Upper lobe of left lung (tissue), 6 donors: ENCODE measurements at regions not wholly inside any gene's neighbourhood (a gene's known extent, or its start where the extent isn't known, plus 50 kb on each side); places are given as distances from the start of the nearest gene placed in this dataset.

Experiments
- ATAC-seq, 2 donors: fragments of 200-7000 bp; cut with Tn5 transposase; one replicate each; pipeline ENCODE4 v1.9.1; 2022; ENCODE audit warnings: mild to moderate bottlenecking in 2 of 2, moderate library complexity in 2 of 2; ENCODE audit not compliant: low FRiP score in 2 of 2
- DNase-seq, 2 donors: peaks; one replicate each; pipeline ENCODE4 v3.0.0-alpha.2; 2019 to 2020
- H3K27ac ChIP-seq, 4 donors: fragments of 200-600 bp; sonication (generic); one replicate each; pipeline ENCODE4 v1.5.1; 2016 to 2019
- H3K27me3 ChIP-seq, 4 donors: fragments of 200-600 bp; sonication (generic); one replicate each; pipeline ENCODE4 v1.5.1; 2017 to 2019
- H3K36me3 ChIP-seq, 4 donors: fragments of 200-600 bp; sonication (generic); one replicate each; pipeline ENCODE4 v1.5.1; 2016 to 2019
- H3K4me1 ChIP-seq, 4 donors: fragments of 200-600 bp; sonication (generic); one replicate each; pipeline ENCODE4 v1.5.1; 2018 to 2019
- H3K4me3 ChIP-seq, 4 donors: fragments of 200-600 bp; sonication (generic); one replicate each; pipeline ENCODE4 v1.5.1; 2017 to 2019; ENCODE audit warnings: mild to moderate bottlenecking in 2 of 4, moderate library complexity in 1 of 4
- H3K9me3 ChIP-seq, 4 donors: fragments of 200-600 bp; sonication (generic); one replicate each; pipeline ENCODE4 v1.5.1; 2018 to 2019
- EP300 ChIP-seq, 4 donors: sonication (generic); formaldehyde crosslinking; IDR thresholded peaks; one replicate each; pipeline ENCODE4 v1.5.1; 2017; ENCODE audit warnings: antibody characterized with exemption in 4 of 4, control low read depth in 2 of 4
- POLR2A ChIP-seq, 4 donors: fragments of 450-650 bp; IDR thresholded peaks; one replicate each; pipeline ENCODE4 v1.5.1; 2016 to 2017; ENCODE audit warnings: antibody characterized with exemption in 4 of 4, mild to moderate bottlenecking in 2 of 4
- POLR2AphosphoS5 ChIP-seq, 2 donors: sonication (generic); formaldehyde crosslinking; IDR thresholded peaks; one replicate each; pipeline ENCODE4 v1.5.1; 2017; ENCODE audit warnings: antibody characterized with exemption in 2 of 2
- WGBS, 2 donors: methylation state at CpG; one replicate each; pipeline ENCODE4 v1.1.5; 2017 to 2018; 5-methylcytosine and 5-hydroxymethylcytosine counted together
- TF ChIP-seq, protein P1 (sequence below), 6 experiments: fragments of 450-650 bp in 4 of 6; fragments of 200-600 bp in 2 of 6; sonication (generic) in 2 of 6; IDR thresholded peaks; one replicate each; pipeline ENCODE4 v1.5.1; 2016 to 2019; ENCODE audit warnings: antibody characterized with exemption in 6 of 6
- donor health status: DM: no; HTN: no; CAD: no; lungs with moderate emphysema.
- donor health status: DM: no; HTN: yes; CAD: no; lungs with severe emphysema.

DNA sequence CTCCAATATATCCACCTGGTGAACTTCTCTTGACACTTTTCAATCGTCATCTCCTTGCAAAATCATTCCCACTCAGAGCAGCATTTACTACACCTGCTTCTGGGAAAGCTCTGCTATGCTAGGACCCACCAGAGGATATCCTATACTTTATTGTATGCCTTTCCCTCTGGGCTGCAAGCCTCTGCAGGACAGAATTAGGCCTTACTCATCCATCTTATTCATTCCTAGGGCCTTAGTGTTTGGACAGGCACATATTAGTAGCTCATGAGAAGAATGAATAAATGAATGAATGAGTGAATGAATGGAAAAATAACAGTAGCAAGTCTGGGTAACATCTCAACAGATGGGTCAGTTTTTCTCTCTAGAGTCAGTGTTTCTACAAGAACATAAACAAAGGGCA lies 216.1 kb downstream of the MAFB start:
- peaks cover 6 to 11% (median 7%) of the 10 kb centered on the region in 4 donors for H3K4me1 ChIP-seq
- H3K36me3 ChIP-seq: no peaks in the 10 kb centered on the region
- WGBS, 2 donors: 67 to 90% methylated on average over 1 of the region's 1 CpG
- DNase-seq (no peak), ATAC-seq (no peak)
- no peaks in the 10 kb centered on the region for H3K27me3 ChIP-seq
- H3K9me3 ChIP-seq: no peaks in the 10 kb centered on the region
- H3K4me3 ChIP-seq: no peak overlapping the region
- no peak for TF ChIP-seq POLR2A (IDR thresholded peaks at IDR 0.05)
- TF ChIP-seq, protein P1, sequence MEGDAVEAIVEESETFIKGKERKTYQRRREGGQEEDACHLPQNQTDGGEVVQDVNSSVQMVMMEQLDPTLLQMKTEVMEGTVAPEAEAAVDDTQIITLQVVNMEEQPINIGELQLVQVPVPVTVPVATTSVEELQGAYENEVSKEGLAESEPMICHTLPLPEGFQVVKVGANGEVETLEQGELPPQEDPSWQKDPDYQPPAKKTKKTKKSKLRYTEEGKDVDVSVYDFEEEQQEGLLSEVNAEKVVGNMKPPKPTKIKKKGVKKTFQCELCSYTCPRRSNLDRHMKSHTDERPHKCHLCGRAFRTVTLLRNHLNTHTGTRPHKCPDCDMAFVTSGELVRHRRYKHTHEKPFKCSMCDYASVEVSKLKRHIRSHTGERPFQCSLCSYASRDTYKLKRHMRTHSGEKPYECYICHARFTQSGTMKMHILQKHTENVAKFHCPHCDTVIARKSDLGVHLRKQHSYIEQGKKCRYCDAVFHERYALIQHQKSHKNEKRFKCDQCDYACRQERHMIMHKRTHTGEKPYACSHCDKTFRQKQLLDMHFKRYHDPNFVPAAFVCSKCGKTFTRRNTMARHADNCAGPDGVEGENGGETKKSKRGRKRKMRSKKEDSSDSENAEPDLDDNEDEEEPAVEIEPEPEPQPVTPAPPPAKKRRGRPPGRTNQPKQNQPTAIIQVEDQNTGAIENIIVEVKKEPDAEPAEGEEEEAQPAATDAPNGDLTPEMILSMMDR (IDR thresholded peaks at IDR 0.05): no peak
- no peak for TF ChIP-seq POLR2AphosphoS5 (IDR thresholded peaks at IDR 0.05)
- TF ChIP-seq EP300 (IDR thresholded peaks at IDR 0.05): no peak
- no peak overlapping the region for H3K27ac ChIP-seq

DNA sequence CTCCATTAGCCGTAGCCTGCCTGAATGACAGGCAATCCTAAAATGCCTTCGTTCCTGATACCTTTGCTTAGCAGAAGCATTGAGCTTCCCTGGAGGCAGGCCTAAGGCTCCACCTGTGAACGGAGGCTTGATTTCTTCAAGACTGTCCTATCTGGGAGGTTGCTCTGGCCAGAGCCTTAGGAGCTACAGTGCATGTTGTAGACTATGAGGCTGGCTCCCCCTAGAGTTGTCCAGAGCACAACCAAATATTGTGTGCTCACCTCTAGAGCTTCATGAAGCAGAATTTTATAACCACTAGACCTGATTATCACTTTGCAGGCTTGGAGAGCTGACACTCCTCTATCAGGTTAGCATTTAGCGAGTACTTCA lies 217.8 kb downstream of the MAFB start:
- Histone ChIP-seq H3K36me3 (no peaks in the 10 kb centered on the region), H3K27ac (peak overlapping the region; percentile 26 to 63 (median 51)), H3K9me3 (no peaks in the 10 kb centered on the region), H3K4me1 (peaks cover 6 to 11% (median 7%) of the 10 kb centered on the region in 4 donors), H3K4me3 (no peak overlapping the region), H3K27me3 (no peaks in the 10 kb centered on the region)
- TF ChIP-seq, protein P1 (IDR thresholded peaks at IDR 0.05): no peak
- TF ChIP-seq POLR2A (IDR thresholded peaks at IDR 0.05) (no peak), POLR2AphosphoS5 (IDR thresholded peaks at IDR 0.05) (no peak), EP300 (IDR thresholded peaks at IDR 0.05) (no peak)
- ATAC-seq: peak in 1 of 2 donors; percentile 11
- no peak for DNase-seq
- 85 to 87% methylated on average over 2 to 4 of the region's 4 CpGs for WGBS, 2 donors

DNA sequence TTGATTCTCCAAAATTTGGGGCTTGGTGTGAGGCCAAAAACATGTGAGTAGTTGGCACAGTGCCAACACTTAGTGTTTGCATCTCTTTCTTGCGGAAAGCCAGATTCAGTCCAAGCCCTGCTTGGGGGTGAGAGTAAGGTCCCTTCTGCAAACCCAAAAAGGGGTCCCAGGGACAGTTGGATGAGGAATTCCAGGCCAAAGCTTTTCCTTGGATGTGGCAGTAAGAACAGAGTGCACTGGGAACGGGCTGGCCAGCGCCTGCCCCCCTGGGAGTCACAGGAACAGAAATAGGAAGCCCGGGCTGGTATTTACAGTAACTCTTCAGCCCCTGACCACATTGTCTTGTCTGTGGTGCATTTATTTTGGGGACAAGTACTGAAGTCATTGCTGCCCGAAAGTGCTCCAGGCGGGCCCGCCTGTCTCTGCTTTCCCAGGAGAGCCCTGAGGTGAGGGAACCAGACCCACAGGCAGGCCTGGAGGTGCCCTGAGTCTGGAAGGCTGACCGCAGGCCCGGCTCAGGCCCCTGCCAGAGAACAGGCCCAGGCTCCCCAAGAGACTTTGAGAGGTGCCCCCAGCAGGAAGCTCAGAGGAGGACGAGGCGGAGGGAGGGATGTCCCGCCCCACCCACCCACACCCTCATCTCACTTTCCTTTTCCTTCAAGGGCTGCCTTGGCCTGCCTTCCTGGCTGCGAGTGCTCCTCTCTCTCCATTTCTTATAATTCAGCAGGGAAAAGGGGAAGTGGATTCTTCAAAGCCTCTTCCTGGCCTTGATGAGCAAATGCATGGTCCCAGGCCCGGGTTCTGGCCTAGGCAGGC lies 218.4 kb downstream of the MAFB start:
- 74 to 76% methylated on average over 6 to 14 of the region's 14 CpGs for WGBS, 2 donors
- TF ChIP-seq POLR2AphosphoS5 (IDR thresholded peaks at IDR 0.05) (no peak), EP300 (IDR thresholded peaks at IDR 0.05) (no peak), POLR2A (IDR thresholded peaks at IDR 0.05) (no peak)
- TF ChIP-seq, protein P1 (IDR thresholded peaks at IDR 0.05): no peak
- Histone ChIP-seq H3K4me1 (peaks cover 6 to 11% (median 7%) of the 10 kb centered on the region in 4 donors), H3K27me3 (no peaks in the 10 kb centered on the region), H3K9me3 (no peaks in the 10 kb centered on the region), H3K4me3 (no peak overlapping the region), H3K36me3 (no peaks in the 10 kb centered on the region), H3K27ac (peak overlapping the region; percentile 26 to 63 (median 51))
- ATAC-seq (peak in 1 of 2 donors; percentile 54), DNase-seq (peak in 1 of 2 donors; percentile 65)

DNA sequence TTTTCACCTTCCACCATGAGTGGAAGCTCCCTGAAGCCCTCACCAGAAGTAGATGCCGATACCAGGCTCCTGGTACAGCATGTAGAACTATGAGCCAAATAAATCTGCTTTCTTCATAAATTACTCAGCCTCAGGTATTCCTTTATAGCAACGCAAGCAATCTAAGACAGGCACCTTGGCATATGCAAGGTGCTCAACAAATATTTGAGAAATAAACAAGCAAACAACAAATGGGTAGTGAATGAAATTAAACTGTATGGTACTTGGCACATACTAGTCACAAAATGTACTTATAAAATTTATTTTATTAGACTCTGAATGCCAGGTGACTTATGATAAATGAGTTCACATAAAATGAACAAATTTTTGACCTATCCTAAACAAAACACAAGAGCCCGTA lies 220.3 kb downstream of the MAFB start:
- no peak overlapping the region for H3K4me3 ChIP-seq
- H3K4me1 ChIP-seq: peaks cover 4 to 11% (median 7%) of the 10 kb centered on the region in 4 donors
- no peak for ATAC-seq
- no peaks in the 10 kb centered on the region for H3K27me3 ChIP-seq
- no peak for TF ChIP-seq POLR2A (IDR thresholded peaks at IDR 0.05)
- no peak for TF ChIP-seq EP300 (IDR thresholded peaks at IDR 0.05)
- TF ChIP-seq POLR2AphosphoS5 (IDR thresholded peaks at IDR 0.05): no peak
- TF ChIP-seq, protein P1 (IDR thresholded peaks at IDR 0.05): no peak
- H3K27ac ChIP-seq: no peak overlapping the region
- WGBS, 2 donors: 96 to 98% methylated on average over 3 of the region's 3 CpGs
- H3K9me3 ChIP-seq: no peaks in the 10 kb centered on the region
- no peak for DNase-seq
- H3K36me3 ChIP-seq: no peaks in the 10 kb centered on the region
